Glomerular visceral epithelial cell (primary cell): ENCODE measurements at regions not wholly inside any gene's neighbourhood (a gene's known extent, or its start where the extent isn't known, plus 50 kb on each side); places are given as distances from the start of the nearest gene placed in this dataset.
"Not testable (repeated sequence)": the region's sequence is repeated elsewhere in the genome, so short reads cannot be mapped to it uniquely, and the experiment has no call there.

ENCODE experiments used
- DNase-seq: peaks from one replicate; pipeline ENCODE4 v3.0.0-alpha.2; 2016; ENCODE audit errors: extremely low spot score

- no peak for DNase-seq
Observed at GRCh38 chr10:53534428-53534827, 761.8 kb upstream of the MBL2 start.

GRCh38 chr10:53528974-53529373 lies 756.4 kb upstream of the MBL2 start:
- DNase-seq: no peak

DNA sequence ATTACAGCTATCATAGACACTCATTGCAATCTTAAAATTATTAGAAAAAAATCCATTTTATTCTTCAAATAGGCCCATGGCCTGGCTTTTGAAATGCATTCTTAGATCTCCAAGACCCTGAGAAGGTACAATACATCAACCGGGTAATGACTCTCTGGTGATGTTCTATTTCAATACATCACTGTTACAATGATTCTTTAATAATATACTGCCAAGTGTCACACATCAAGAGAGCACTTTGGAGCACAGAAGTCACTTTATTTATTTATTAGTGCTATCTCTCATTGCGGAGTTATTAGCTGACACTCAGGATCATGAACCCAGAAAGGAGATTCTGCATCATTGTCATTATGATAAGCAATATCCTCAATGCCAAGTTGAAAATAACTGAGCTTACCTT lies 748.5 kb upstream of the MBL2 start:
- DNase-seq: no peak

DNA sequence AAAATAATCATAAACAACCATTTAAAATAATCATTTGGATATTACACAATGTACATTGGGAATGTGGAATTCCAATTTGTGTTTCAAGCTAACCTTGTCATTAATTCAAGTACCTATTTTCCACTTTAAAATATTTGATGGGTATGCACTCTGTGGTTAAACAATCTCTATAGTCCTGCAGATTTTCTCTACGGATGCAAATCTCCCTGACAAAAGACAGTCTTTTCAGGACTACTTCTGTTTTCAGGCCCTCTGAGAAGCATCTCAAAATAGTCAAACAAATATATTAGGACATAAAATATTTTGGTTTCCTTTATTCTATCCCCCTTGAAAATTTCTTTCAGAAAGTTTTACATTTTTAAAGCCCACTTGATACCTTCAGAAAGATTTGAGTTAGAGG lies 735.6 kb upstream of the MBL2 start:
- DNase-seq: no peak

DNA sequence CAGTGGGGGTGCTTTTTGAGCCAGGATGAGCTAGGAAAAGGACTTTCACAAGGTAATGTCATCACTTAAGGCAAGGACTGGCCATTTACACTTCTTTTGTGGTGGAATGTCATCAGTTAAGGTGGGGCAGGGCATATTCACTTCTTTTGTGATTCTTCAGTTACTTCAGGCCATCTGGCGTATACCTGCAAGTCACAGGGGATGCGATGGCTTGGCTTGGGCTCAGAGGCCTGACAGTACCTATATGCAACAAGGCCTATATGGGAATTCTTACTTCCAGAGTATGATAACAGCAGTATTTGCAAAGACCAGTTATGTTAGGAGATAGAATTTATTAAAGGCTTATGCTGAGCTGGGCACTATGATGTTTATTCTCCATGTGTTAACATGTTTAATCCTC lies 731.9 kb upstream of the MBL2 start:
- not testable (repeated sequence) for DNase-seq

- DNase-seq: no peak
Observed at GRCh38 chr10:53491774-53492173, 719.2 kb upstream of the MBL2 start.

DNA sequence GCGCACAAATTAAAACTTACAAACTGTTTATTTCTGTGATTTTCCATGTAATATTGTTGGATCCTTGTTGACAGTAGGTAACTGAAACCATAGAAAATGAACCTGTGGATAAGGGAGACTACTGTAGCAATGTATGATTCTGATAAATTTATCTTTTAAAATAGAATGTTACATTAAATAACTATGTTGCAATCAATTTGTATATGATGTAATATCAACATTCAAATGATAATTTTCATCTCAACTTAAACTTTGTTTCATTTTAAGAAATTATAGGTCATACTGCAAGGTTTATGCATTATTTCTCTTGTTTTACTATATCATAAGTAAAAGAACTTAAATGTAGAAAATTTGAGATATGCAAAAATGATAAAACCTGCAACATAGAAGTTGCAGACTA lies 718.0 kb upstream of the MBL2 start:
- no peak for DNase-seq

GRCh38 chr10:53489335-53490182 lies 717.0 kb upstream of the MBL2 start:
- DNase-seq: no peak

- DNase-seq: no peak
Observed at GRCh38 chr10:53487019-53487983, 714.7 kb upstream of the MBL2 start.

DNA sequence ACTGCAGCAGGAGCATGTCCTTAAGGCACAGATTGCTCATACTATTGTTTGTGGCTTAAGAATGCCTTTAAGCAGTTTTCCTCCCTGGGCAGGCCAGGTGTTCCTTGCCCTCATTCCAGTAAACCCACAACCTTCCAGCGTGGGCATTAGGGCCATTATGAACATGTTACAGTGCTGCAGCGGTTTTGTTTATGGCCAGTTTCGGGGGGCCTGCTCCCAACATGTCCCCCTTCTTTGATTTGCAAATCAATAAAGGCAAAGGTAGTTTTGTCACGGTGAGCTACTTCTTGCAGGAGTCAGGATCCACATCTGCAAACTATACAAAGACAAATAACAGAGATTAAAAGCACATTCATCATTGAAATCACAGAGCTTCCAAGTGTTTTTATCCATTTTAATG lies 712.8 kb upstream of the MBL2 start:
- DNase-seq: not testable (repeated sequence)

- no peak for DNase-seq
Observed at GRCh38 chr10:53479365-53479764, 706.8 kb upstream of the MBL2 start.

GRCh38 chr10:53477313-53477675 lies 704.7 kb upstream of the MBL2 start:
- no peak for DNase-seq

DNA sequence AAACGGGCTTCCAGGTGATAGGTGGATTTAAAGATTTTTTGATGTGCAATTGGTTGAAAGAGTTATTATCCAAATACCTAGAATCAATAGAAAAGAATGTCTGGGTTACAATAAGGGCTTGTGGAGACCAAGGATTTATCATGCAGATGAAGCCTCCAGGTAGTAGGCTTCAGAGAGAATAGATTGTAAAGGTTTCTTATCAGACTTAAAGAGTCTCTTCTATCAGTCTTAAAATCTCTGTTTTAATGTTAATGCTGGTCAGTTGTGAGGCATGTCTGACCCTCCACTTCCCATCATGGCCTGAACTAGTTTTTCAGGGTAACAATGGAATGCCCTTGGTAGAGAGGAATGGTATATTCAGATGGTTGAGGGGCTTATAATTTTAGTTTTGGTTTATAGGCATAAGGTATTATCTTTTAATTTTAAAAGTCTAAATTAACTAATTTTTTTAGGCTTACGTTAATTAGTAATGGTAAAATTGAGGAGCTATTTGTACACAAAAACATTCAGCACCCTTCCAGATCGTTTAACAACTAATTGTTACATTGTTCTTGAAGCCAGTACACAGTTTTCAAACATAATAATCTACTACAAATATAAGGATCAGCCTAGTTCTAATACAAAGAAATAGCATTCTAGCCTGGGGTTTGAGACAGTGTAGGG lies 704.2 kb upstream of the MBL2 start:
- DNase-seq: no peak

DNA sequence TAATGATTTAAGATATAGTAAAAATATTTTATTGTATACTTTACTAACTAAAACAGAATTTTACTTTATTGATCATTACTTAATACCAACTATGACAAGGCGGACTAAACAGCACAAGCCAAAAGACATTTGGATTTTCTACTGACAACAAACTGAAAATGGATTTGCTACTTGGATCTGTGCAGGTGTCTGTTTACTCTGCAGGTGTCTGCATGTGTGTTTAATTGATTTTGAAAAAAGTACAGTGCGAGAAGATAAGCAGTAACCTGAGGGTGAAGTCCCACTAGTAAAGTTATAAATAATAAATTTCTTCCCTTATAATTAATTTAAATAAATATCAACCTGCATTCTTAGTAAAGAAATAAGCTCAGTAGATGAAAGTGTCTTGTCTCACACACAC lies 696.8 kb upstream of the MBL2 start:
- DNase-seq: no peak

DNA sequence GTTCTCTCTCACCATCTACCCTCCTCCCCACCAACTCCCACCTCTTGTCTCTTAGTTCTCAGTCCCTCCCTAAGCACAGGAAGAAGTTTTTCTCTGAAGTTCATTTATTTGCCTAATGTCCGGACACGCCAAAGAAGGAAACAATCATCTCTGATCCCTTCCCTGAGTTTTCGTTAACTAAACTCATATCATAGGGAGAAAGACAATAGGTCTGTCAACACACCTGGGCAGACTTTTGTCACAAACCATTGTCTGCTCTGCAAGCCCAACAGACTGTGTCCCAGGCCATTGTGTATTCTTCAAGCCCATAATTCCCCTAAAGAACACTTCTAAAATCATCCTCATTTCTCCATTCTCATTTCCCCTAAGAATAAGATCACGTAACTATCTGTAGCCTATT lies 691.0 kb upstream of the MBL2 start:
- DNase-seq: no peak

GRCh38 chr10:53458007-53458406 lies 685.4 kb upstream of the MBL2 start:
- no peak for DNase-seq

DNA sequence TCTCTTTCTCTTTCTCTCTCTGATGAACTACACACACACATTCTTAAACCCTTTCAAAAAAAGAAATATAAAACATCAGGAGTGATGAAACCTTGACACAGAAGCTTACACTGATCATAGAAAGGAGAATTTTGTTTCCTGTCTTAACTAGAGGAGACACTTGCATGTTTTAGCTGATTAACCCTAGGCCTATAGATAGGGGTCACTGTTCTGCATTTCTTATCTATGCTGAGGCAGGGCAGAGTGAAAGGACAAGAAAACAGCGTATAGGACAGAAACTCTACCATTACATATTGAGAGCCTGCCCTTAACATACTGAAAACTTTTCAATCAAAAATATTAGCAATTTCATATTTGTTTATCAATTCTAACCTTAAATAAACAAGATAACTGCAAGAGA lies 680.6 kb upstream of the MBL2 start:
- no peak for DNase-seq

DNA sequence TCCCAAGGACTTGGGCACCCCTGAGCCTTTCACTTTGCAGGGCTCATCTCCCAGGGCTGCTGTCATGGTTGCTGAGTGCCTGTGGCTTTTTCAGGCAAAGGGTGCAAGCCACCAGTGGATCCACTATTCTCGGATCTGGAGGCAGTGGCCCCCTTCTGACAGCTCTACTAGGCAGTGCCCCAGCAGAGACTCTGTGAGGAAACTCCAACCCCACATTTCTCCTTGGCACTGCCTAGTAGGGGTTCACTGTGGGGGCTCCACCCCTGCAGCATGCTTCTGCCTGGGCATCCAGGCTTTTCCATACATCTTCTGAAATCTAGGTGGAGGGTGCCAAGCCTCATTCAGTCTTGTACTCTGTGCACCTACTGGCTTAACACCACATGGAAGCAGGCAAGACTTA lies 675.0 kb upstream of the MBL2 start:
- DNase-seq: no peak

GRCh38 chr10:53441843-53442242 lies 669.3 kb upstream of the MBL2 start:
- DNase-seq: no peak

DNA sequence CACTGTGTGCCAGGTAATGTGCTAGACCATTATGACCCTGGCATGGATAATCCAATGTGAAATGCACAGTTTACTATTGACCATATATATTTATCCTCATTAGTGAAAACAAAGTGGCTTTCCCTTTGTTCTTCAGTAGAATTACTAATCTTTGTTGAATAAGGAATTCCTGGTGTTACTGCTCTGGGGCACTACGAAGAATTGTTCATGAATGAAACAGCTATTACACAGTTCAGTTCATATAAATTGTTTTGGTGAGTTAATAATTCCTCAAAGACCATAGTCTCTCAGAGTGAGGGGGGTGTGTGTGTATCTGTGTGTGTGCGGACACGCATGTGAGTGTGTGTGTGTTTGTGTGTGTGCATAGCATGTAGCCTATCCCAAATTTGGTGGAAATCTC lies 668.0 kb upstream of the MBL2 start:
- no peak for DNase-seq

DNA sequence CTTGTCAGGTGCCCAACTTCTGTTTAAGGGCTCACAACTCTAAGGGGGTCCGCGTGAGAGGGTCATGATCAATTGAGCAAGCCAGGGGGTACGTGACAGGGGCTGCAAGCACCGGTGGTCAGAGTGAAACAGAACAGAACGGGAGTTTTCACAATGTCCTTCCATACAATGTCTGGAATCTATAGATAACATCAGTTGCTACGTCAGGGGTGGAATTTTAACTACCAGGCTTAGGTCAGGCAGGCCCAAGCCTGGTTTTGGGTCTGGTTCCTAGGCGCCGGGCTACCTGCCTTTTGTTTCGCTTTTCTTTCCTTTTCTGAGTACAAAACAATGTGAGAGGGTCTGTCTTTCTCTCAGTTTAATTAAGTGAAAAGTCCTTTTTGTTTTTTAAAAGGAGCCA lies 666.5 kb upstream of the MBL2 start:
- DNase-seq: not testable (repeated sequence)

GRCh38 chr10:53434413-53434812 lies 661.8 kb upstream of the MBL2 start:
- no peak for DNase-seq
